Fibroblast of lung (primary cell): ENCODE measurements at regions not wholly inside any gene's neighbourhood (a gene's known extent, or its start where the extent isn't known, plus 50 kb on each side); places are given as distances from the start of the nearest gene placed in this dataset.

Experiments used
- DNase-seq, 2 donors: peaks; one replicate each; pipeline versions ENCODE4 v3.0.0 to v3.0.0-alpha.2; 2010; ENCODE audit warnings: low read depth in 2 of 2
- H2AFZ ChIP-seq: 2 replicates; pipeline ENCODE4 v1.5.1; 2012; ENCODE audit warnings: low read length, control low read depth, inconsistent platforms
- H3K27ac ChIP-seq: 2 replicates; pipeline ENCODE4 v1.5.1; 2011; ENCODE audit warnings: low read length, control low read depth; ENCODE audit not compliant: insufficient read depth
- H3K27me3 ChIP-seq: 2 replicates; pipeline ENCODE4 v1.5.1; 2011; ENCODE audit warnings: mild to moderate bottlenecking, low read length; ENCODE audit not compliant: control insufficient read depth, insufficient read depth
- H3K36me3 ChIP-seq: 2 replicates; pipeline ENCODE4 v1.5.1; 2011; ENCODE audit warnings: low read length; ENCODE audit not compliant: control insufficient read depth, insufficient read depth
- H3K4me1 ChIP-seq: 2 replicates; pipeline ENCODE4 v1.5.1; 2011; ENCODE audit warnings: low read length; ENCODE audit not compliant: control insufficient read depth, insufficient read depth; ENCODE audit errors: extremely low read depth
- H3K4me2 ChIP-seq: 2 replicates; pipeline ENCODE4 v1.5.1; 2011; ENCODE audit warnings: low read length, control low read depth; ENCODE audit not compliant: insufficient read depth; ENCODE audit errors: extremely low read depth
- H3K4me3 ChIP-seq, 4 experiments: fragments of 200-600 bp in 1 of 4; sonication (generic) in 1 of 4; replicated peaks in 1 of 4; 2 replicates each; pipeline ENCODE4 v1.5.1; 2011 to 2016; ENCODE audit warnings: low read length in 4 of 4, low read depth in 3 of 4, mild to moderate bottlenecking in 3 of 4, control low read depth in 2 of 4, inconsistent platforms in 1 of 4, mixed read lengths in 1 of 4; ENCODE audit not compliant: insufficient read depth in 1 of 4; ENCODE audit errors: control extremely low read depth in 1 of 4
- H3K79me2 ChIP-seq: 2 replicates; pipeline ENCODE4 v1.5.1; 2012; ENCODE audit warnings: mild to moderate bottlenecking, low read length, inconsistent platforms; ENCODE audit not compliant: control insufficient read depth, insufficient read depth
- H3K9ac ChIP-seq: 2 replicates; pipeline ENCODE4 v1.5.1; 2011; ENCODE audit warnings: mild to moderate bottlenecking, low read length, control low read depth; ENCODE audit not compliant: insufficient read depth
- H3K9me3 ChIP-seq: 2 replicates; pipeline ENCODE4 v1.5.1; 2012; ENCODE audit warnings: low read depth, low read length; ENCODE audit not compliant: control insufficient read depth, insufficient read depth
- H4K20me1 ChIP-seq: 2 replicates; pipeline ENCODE4 v1.5.1; 2011; ENCODE audit warnings: low read length; ENCODE audit not compliant: control insufficient read depth, insufficient read depth; ENCODE audit errors: extremely low read depth
- CTCF ChIP-seq, 2 donors: IDR thresholded peaks in 1 of 2; conservative IDR thresholded peaks in 1 of 2; 1 replicate in 1 of 2; 2 replicates in 1 of 2; pipeline ENCODE4 v1.5.1; 2011 to 2012; ENCODE audit warnings: low read length in 2 of 2, control low read depth in 1 of 2, inconsistent platforms in 1 of 2, low read depth in 1 of 2, mild to moderate bottlenecking in 1 of 2
- EZH2 ChIP-seq: IDR thresholded peaks from 2 replicates; pipeline ENCODE4 v1.5.1; 2012; ENCODE audit warnings: low read length, control low read depth, mild to moderate bottlenecking; ENCODE audit errors: missing control alignments

GRCh38 chr20:11582060-11582459 lies 335.6 kb upstream of the BTBD3 start:
- peak in 1 of 2 donors; percentile 22 for DNase-seq
- Histone ChIP-seq H3K4me2 (no peak overlapping the region), H3K27me3 (no peaks in the 10 kb centered on the region), H4K20me1 (no peaks in the 10 kb centered on the region), H3K27ac (no peak overlapping the region), H3K4me3 (no peak overlapping the region), H2AFZ (no peak overlapping the region), H3K36me3 (no peaks in the 10 kb centered on the region), H3K9ac (no peak overlapping the region), H3K79me2 (no peaks in the 10 kb centered on the region), H3K4me1 (no peaks in the 10 kb centered on the region), H3K9me3 (no peaks in the 10 kb centered on the region)
- TF ChIP-seq EZH2 = no peak
- no peak for TF ChIP-seq CTCF (conservative IDR thresholded peaks at IDR 0.05 in 1 of 2, IDR thresholded peaks at IDR 0.05 in 1 of 2; ENCODE audit: low read depth in 1 of 2, low read length in 2 of 2)

- TF ChIP-seq EZH2 (no peak), CTCF (conservative IDR thresholded peaks at IDR 0.05 in 1 of 2, IDR thresholded peaks at IDR 0.05 in 1 of 2; ENCODE audit: low read depth in 1 of 2, low read length in 2 of 2) (peak; percentile 18 to 34)
- H3K79me2 ChIP-seq = no peaks in the 10 kb centered on the region
Measured at GRCh38 chr20:11585752-11586352, 331.8 kb upstream of the BTBD3 start.

GRCh38 chr20:11588875-11589274 lies 328.8 kb upstream of the BTBD3 start:
- TF ChIP-seq EZH2 (no peak), CTCF (conservative IDR thresholded peaks at IDR 0.05 in 1 of 2, IDR thresholded peaks at IDR 0.05 in 1 of 2; ENCODE audit: low read depth in 1 of 2, low read length in 2 of 2) (no peak)
- no peak for DNase-seq
- Histone ChIP-seq H3K27me3 (no peaks in the 10 kb centered on the region), H4K20me1 (no peaks in the 10 kb centered on the region), H3K9ac (no peak overlapping the region), H3K9me3 (no peaks in the 10 kb centered on the region), H2AFZ (no peak overlapping the region), H3K4me2 (no peak overlapping the region), H3K4me3 (no peak overlapping the region), H3K4me1 (no peaks in the 10 kb centered on the region), H3K27ac (no peak overlapping the region), H3K79me2 (no peaks in the 10 kb centered on the region), H3K36me3 (no peaks in the 10 kb centered on the region)

More at GRCh38 chr20:11585752-11586352, 331.8 kb upstream of the BTBD3 start:
- no peaks in the 10 kb centered on the region for H4K20me1 ChIP-seq
- H2AFZ ChIP-seq = no peak overlapping the region
- no peak overlapping the region for H3K27ac ChIP-seq
- peak; percentile 5 to 9 for DNase-seq
- no peak overlapping the region for H3K4me2 ChIP-seq
- H3K9ac ChIP-seq = no peak overlapping the region
- H3K36me3 ChIP-seq = no peaks in the 10 kb centered on the region
- H3K4me1 ChIP-seq = no peaks in the 10 kb centered on the region
- no peaks in the 10 kb centered on the region for H3K27me3 ChIP-seq
- no peaks in the 10 kb centered on the region for H3K9me3 ChIP-seq
- H3K4me3 ChIP-seq = no peak overlapping the region
